Sigmoid colon (tissue), 6 donors: ENCODE measurements at regions not wholly inside any gene's neighbourhood (a gene's known extent, or its start where the extent isn't known, plus 50 kb on each side); places are given as distances from the start of the nearest gene placed in this dataset.
A peak's percentile ranks its signal among the peaks of the same experiment; 100 is the strongest.

Source experiments
- DNase-seq: peaks from one replicate; pipeline ENCODE4 v3.0.0-alpha.2; 2019
- H3K27ac ChIP-seq, 4 donors: fragments of 200-600 bp; sonication (generic); one replicate each; pipeline ENCODE4 v1.5.1; 2016 to 2019; ENCODE audit warnings: mild to moderate bottlenecking in 1 of 4
- H3K27me3 ChIP-seq, 3 donors: fragments of 200-600 bp; sonication (generic); one replicate each; pipeline ENCODE4 v1.5.1; 2019; ENCODE audit warnings: mild to moderate bottlenecking in 1 of 3
- H3K36me3 ChIP-seq, 4 donors: fragments of 200-600 bp; sonication (generic); one replicate each; pipeline ENCODE4 v1.5.1; 2016 to 2019
- H3K4me1 ChIP-seq, 4 donors: fragments of 200-600 bp; sonication (generic); one replicate each; pipeline ENCODE4 v1.5.1; 2017 to 2019
- H3K4me3 ChIP-seq, 4 donors: fragments of 200-600 bp; sonication (generic); one replicate each; pipeline ENCODE4 v1.5.1; 2017 to 2019; ENCODE audit warnings: mild to moderate bottlenecking in 2 of 4, moderate library complexity in 1 of 4
- H3K9me3 ChIP-seq, 4 donors: fragments of 200-600 bp in 3 of 4; sonication (generic) in 3 of 4; one replicate each; pipeline versions ENCODE4 v1.5.1 to v1.6.1; 2013 to 2019
- CTCF ChIP-seq, 4 experiments: fragments of 450-650 bp in 3 of 4; fragments of 200-600 bp in 1 of 4; IDR thresholded peaks; one replicate each; pipeline ENCODE4 v1.5.1; 2016 to 2019; ENCODE audit warnings: antibody characterized with exemption in 4 of 4, mild to moderate bottlenecking in 3 of 4, moderate library complexity in 2 of 4
- EP300 ChIP-seq, 4 donors: sonication (generic); formaldehyde crosslinking; IDR thresholded peaks; one replicate each; pipeline ENCODE4 v1.6.1; 2017; ENCODE audit warnings: antibody characterized with exemption in 4 of 4
- POLR2A ChIP-seq, 2 donors: fragments of 450-650 bp; IDR thresholded peaks; one replicate each; pipeline ENCODE4 v1.6.1; 2016; ENCODE audit warnings: antibody characterized with exemption in 2 of 2, mild to moderate bottlenecking in 2 of 2, moderate library complexity in 2 of 2
- POLR2AphosphoS5 ChIP-seq, 4 donors: sonication (generic); formaldehyde crosslinking; IDR thresholded peaks; one replicate each; pipeline ENCODE4 v1.6.1; 2017; ENCODE audit warnings: antibody characterized with exemption in 4 of 4
- WGBS, 2 donors: extraction: QIAGEN DNeasy Blood & Tissue Kit; methylation state at CpG; one replicate each; pipeline ENCODE4 v1.1.7; 2013; 5-methylcytosine and 5-hydroxymethylcytosine counted together
- intact Hi-C: fragments of 100-400 bp; cut with DNase I; formaldehyde crosslinking; loops from one replicate; pipeline ENCODE4 v1.15.1; 2023
- donor health status: healthy with polysubstance abuse.
- donor health status: healthy.

GRCh38 chr13:79782541-79783205 lies 301.7 kb downstream of the NDFIP2 start:
- Histone ChIP-seq H3K27ac (no peak overlapping the region), H3K4me1 (no peaks in the 10 kb centered on the region), H3K9me3 (peaks cover 0 to 3% (median 0%) of the 10 kb centered on the region in 4 donors), H3K36me3 (no peaks in the 10 kb centered on the region), H3K4me3 (no peak overlapping the region), H3K27me3 (no peaks in the 10 kb centered on the region)
- intact Hi-C loops: no loop called here
- WGBS, 2 donors: 51 to 57% methylated on average over 14 of the region's 14 CpGs
- DNase-seq: no peak
- TF ChIP-seq POLR2A (IDR thresholded peaks at IDR 0.05) (no peak), CTCF (IDR thresholded peaks at IDR 0.05) (no peak), POLR2AphosphoS5 (IDR thresholded peaks at IDR 0.05) (no peak), EP300 (IDR thresholded peaks at IDR 0.05) (no peak)

- Histone ChIP-seq H3K9me3 (no peaks in the 10 kb centered on the region), H3K4me1 (no peaks in the 10 kb centered on the region), H3K27me3 (no peaks in the 10 kb centered on the region), H3K4me3 (no peak overlapping the region), H3K36me3 (no peaks in the 10 kb centered on the region), H3K27ac (no peak overlapping the region)
- WGBS, 2 donors: 73 to 87% methylated on average over 5 of the region's 5 CpGs
- no peak for DNase-seq
- TF ChIP-seq POLR2A (IDR thresholded peaks at IDR 0.05) (no peak), POLR2AphosphoS5 (IDR thresholded peaks at IDR 0.05) (no peak), EP300 (IDR thresholded peaks at IDR 0.05) (no peak), CTCF (IDR thresholded peaks at IDR 0.05) (no peak)
- intact Hi-C loops: no loop called here
These were observed 301.0 kb downstream of the NDFIP2 start for GRCh38 chr13:79781829-79782540.

GRCh38 chr13:79780240-79780639 lies 299.3 kb downstream of the NDFIP2 start:
- WGBS, 2 donors: 76 to 78% methylated on average over 3 of the region's 3 CpGs
- no peak for DNase-seq
- Histone ChIP-seq H3K27me3 (no peaks in the 10 kb centered on the region), H3K9me3 (no peaks in the 10 kb centered on the region), H3K4me1 (no peaks in the 10 kb centered on the region), H3K4me3 (no peak overlapping the region), H3K36me3 (no peaks in the 10 kb centered on the region), H3K27ac (no peak overlapping the region)
- TF ChIP-seq POLR2AphosphoS5 (IDR thresholded peaks at IDR 0.05): no peak
- TF ChIP-seq POLR2A (IDR thresholded peaks at IDR 0.05): no peak
- no peak for TF ChIP-seq EP300 (IDR thresholded peaks at IDR 0.05)
- TF ChIP-seq CTCF (IDR thresholded peaks at IDR 0.05): no peak
- intact Hi-C loops: no loop called here

- TF ChIP-seq POLR2A (IDR thresholded peaks at IDR 0.05): no peak
- H3K36me3 ChIP-seq: no peaks in the 10 kb centered on the region
- intact Hi-C loops: no loop called here
- 20 to 64% methylated on average over 1 of the region's 1 CpG for WGBS, 2 donors
- H3K27ac ChIP-seq: no peak overlapping the region
- H3K4me3 ChIP-seq: no peak overlapping the region
- no peaks in the 10 kb centered on the region for H3K4me1 ChIP-seq
- H3K9me3 ChIP-seq: no peaks in the 10 kb centered on the region
- peak; percentile 69 for DNase-seq
- no peaks in the 10 kb centered on the region for H3K27me3 ChIP-seq
These were observed 298.8 kb downstream of the NDFIP2 start for GRCh38 chr13:79779761-79780160.

- intact Hi-C loops: no loop called here
- TF ChIP-seq EP300 (IDR thresholded peaks at IDR 0.05): no peak
- Histone ChIP-seq H3K4me1 (no peaks in the 10 kb centered on the region), H3K36me3 (no peaks in the 10 kb centered on the region), H3K27ac (no peak overlapping the region), H3K27me3 (no peaks in the 10 kb centered on the region), H3K4me3 (no peak overlapping the region), H3K9me3 (no peaks in the 10 kb centered on the region)
- 35 to 71% methylated on average over 4 of the region's 4 CpGs for WGBS, 2 donors
- DNase-seq: no peak
These were observed 297.9 kb downstream of the NDFIP2 start for GRCh38 chr13:79778741-79779460.
